DND-41 (cell line): ENCODE measurements at regions not wholly inside any gene's neighbourhood (a gene's known extent, or its start where the extent isn't known, plus 50 kb on each side); places are given as distances from the start of the nearest gene placed in this dataset.

ENCODE experiments used
- ATAC-seq: fragments of 200-7000 bp; cut with Tn5 transposase; 3 replicates; pipeline ENCODE4 v1.9.1; 2021; ENCODE audit warnings: low read depth; ENCODE audit not compliant: insufficient read depth
- DNase-seq: peaks from one replicate; pipeline ENCODE4 v3.0.0-alpha.2; 2020
- H2AFZ ChIP-seq: 2 replicates; pipeline ENCODE4 v1.6.0; 2012; ENCODE audit warnings: low read depth, low read length
- H3K27ac ChIP-seq: 2 replicates; pipeline ENCODE4 v1.5.1; 2012; ENCODE audit warnings: low read length, inconsistent platforms
- H3K27me3 ChIP-seq: fragments of 200-600 bp; sonication (generic); 2 replicates; pipeline ENCODE4 v1.6.0; 2012; ENCODE audit warnings: low read length, mild to moderate bottlenecking, inconsistent platforms; ENCODE audit not compliant: insufficient read depth, poor library complexity
- H3K36me3 ChIP-seq: 2 replicates; pipeline ENCODE4 v1.5.1; 2012; ENCODE audit warnings: low read length, inconsistent platforms; ENCODE audit not compliant: insufficient read depth
- H3K4me1 ChIP-seq: 2 replicates; pipeline ENCODE4 v1.5.1; 2012; ENCODE audit warnings: mild to moderate bottlenecking, low read length; ENCODE audit not compliant: insufficient read depth
- H3K4me2 ChIP-seq: 2 replicates; pipeline ENCODE4 v1.6.0; 2012; ENCODE audit warnings: mild to moderate bottlenecking, moderate library complexity, low read length, inconsistent platforms; ENCODE audit not compliant: insufficient read depth
- H3K4me3 ChIP-seq, 2 experiments: fragments of 200-600 bp in 1 of 2; shearing (Covaris generic) in 1 of 2; 2 replicates each; pipeline ENCODE4 v1.5.1; 2012 to 2016; ENCODE audit warnings: inconsistent platforms in 2 of 2, low read length in 2 of 2, mild to moderate bottlenecking in 2 of 2, low read depth in 1 of 2, moderate library complexity in 1 of 2
- H3K79me2 ChIP-seq: 2 replicates; pipeline ENCODE4 v1.6.0; 2012; ENCODE audit warnings: low read length, inconsistent platforms; ENCODE audit not compliant: insufficient read depth
- H3K9ac ChIP-seq: 2 replicates; pipeline ENCODE4 v1.6.0; 2012; ENCODE audit warnings: low read depth, mild to moderate bottlenecking, inconsistent platforms, low read length, moderate library complexity
- H3K9me3 ChIP-seq: 2 replicates; pipeline ENCODE4 v1.5.1; 2012; ENCODE audit warnings: low read length, moderate library complexity, mild to moderate bottlenecking, inconsistent platforms; ENCODE audit not compliant: insufficient read depth, severe bottlenecking
- H4K20me1 ChIP-seq: 2 replicates; pipeline ENCODE4 v1.6.0; 2012; ENCODE audit warnings: low read length; ENCODE audit not compliant: insufficient read depth
- CTCF ChIP-seq: IDR thresholded peaks from 2 replicates; pipeline ENCODE4 v1.5.1; 2012; ENCODE audit warnings: borderline replicate concordance, low read length, moderate library complexity, mild to moderate bottlenecking; ENCODE audit not compliant: poor library complexity, severe bottlenecking; ENCODE audit errors: extremely low read depth
- EZH2 ChIP-seq: IDR thresholded peaks from 3 replicates; pipeline ENCODE4 v1.6.1; 2012; ENCODE audit warnings: borderline replicate concordance, low read depth, mild to moderate bottlenecking, moderate library complexity, low read length, inconsistent platforms; ENCODE audit not compliant: severe bottlenecking

DNA sequence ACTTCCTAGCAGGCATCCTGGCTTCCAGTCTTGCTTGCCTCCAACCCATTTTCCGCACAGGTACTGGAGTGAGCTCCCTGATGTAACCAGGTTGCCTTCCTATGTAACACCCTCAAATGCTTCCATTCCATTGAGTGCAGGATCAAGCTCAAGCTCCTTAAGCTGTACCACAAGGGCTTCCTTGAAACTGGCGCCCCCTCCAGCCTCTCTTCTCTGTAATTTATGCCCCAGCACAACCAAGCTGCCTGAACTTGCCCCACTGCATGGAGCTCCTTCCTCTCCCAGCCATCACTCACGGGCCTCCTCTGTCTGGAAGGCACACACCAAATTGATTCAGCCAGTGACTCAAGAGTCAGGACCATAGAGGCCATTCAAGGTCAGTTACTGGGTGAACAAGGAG lies 234.8 kb upstream of the RPL38 start:
- no peaks in the 10 kb centered on the region for H4K20me1 ChIP-seq
- H2AFZ ChIP-seq, result no peak overlapping the region
- no peak overlapping the region for H3K27ac ChIP-seq
- no peaks in the 10 kb centered on the region for H3K79me2 ChIP-seq
- no peaks in the 10 kb centered on the region for H3K9me3 ChIP-seq
- ATAC-seq (no peak), DNase-seq (no peak)
- no peak overlapping the region for H3K9ac ChIP-seq
- H3K36me3 ChIP-seq, result no peaks in the 10 kb centered on the region
- no peak overlapping the region for H3K4me2 ChIP-seq
- peaks cover 10% of the 10 kb centered on the region for H3K27me3 ChIP-seq
- no peaks in the 10 kb centered on the region for H3K4me1 ChIP-seq
- TF ChIP-seq EZH2, result no peak
- TF ChIP-seq CTCF, result no peak
- no peak overlapping the region for H3K4me3 ChIP-seq

GRCh38 chr17:73969956-73970355 lies 233.5 kb upstream of the RPL38 start:
- Histone ChIP-seq H4K20me1 (no peaks in the 10 kb centered on the region), H3K36me3 (no peaks in the 10 kb centered on the region), H3K4me1 (no peaks in the 10 kb centered on the region), H3K4me3 (no peak overlapping the region), H3K9me3 (no peaks in the 10 kb centered on the region), H3K4me2 (no peak overlapping the region), H3K79me2 (no peaks in the 10 kb centered on the region), H2AFZ (no peak overlapping the region), H3K9ac (no peak overlapping the region), H3K27me3 (peaks cover 10% of the 10 kb centered on the region), H3K27ac (no peak overlapping the region)
- DNase-seq (no peak), ATAC-seq (no peak)
- TF ChIP-seq EZH2 (no peak), CTCF (no peak)

- Histone ChIP-seq H3K27me3 (peaks cover 10% of the 10 kb centered on the region), H3K4me2 (no peak overlapping the region), H2AFZ (no peak overlapping the region), H3K9ac (no peak overlapping the region), H3K4me3 (no peak overlapping the region), H4K20me1 (no peaks in the 10 kb centered on the region), H3K27ac (no peak overlapping the region), H3K9me3 (no peaks in the 10 kb centered on the region), H3K4me1 (no peaks in the 10 kb centered on the region), H3K36me3 (no peaks in the 10 kb centered on the region), H3K79me2 (no peaks in the 10 kb centered on the region)
- ATAC-seq, result no peak
- DNase-seq, result no peak
- TF ChIP-seq EZH2, result no peak
- TF ChIP-seq CTCF, result no peak
Observed at GRCh38 chr17:73971127-73971526, 232.4 kb upstream of the RPL38 start.

DNA sequence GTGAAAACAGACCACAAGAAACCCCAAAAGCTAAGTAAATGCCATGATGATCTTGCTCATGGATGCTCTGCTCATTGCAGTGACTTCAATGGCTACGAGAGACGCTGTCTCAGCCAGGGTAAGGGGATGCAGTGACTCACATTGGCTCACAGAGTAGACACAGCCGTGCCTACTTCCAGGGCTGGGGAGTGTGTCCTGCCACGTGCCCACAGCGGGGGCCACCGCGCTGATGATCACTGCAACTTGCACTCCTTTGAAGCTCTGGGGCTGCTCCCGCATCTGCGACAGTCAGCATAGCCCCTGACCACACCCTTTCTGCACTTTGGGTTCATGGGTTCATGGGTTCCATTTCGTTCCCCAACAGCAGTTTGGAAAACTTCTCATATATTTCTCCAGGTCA lies 231.4 kb upstream of the RPL38 start:
- Histone ChIP-seq H3K27ac (no peak overlapping the region), H3K79me2 (no peaks in the 10 kb centered on the region), H3K4me1 (no peaks in the 10 kb centered on the region), H4K20me1 (no peaks in the 10 kb centered on the region), H3K9ac (no peak overlapping the region), H3K4me2 (no peak overlapping the region), H3K27me3 (peaks cover 10% of the 10 kb centered on the region), H3K4me3 (no peak overlapping the region), H3K9me3 (no peaks in the 10 kb centered on the region), H3K36me3 (no peaks in the 10 kb centered on the region), H2AFZ (no peak overlapping the region)
- DNase-seq, result no peak
- TF ChIP-seq CTCF, result no peak
- no peak for TF ChIP-seq EZH2
- ATAC-seq, result no peak
